Left renal cortex interstitium (tissue), 4 donors: ENCODE measurements at regions not wholly inside any gene's neighbourhood (a gene's known extent, or its start where the extent isn't known, plus 50 kb on each side); places are given as distances from the start of the nearest gene placed in this dataset.
"Not testable (repeated sequence)": the region's sequence is repeated elsewhere in the genome, so short reads cannot be mapped to it uniquely, and the experiment has no call there.

Source experiments
- DNase-seq, 4 donors: peaks; one replicate each; pipeline ENCODE4 v3.0.0-alpha.2; 2013; ENCODE audit warnings: low read depth in 4 of 4, low spot score in 2 of 4, missing footprints in 1 of 4

GRCh38 chr15:91356083-91356482 lies 256.0 kb downstream of the SV2B start:
- DNase-seq = no peak

DNA sequence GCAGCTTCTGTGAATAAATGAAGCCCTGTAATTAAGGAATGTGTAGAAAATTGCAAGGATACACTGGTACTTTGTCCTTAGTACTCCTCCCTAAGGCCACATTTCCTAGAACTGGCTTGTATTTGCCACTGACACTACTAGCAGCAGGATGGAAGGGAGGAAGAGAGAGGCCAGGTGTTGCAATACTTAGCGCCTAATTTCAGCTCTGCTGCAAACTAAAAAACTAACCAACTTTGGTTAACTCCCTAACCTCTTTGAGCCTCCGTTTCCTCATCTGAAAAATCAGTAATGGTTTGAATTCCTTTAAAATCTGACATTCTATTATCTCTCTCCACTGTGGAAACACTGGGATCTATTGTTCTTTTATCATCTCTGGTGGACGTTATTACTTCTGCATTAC lies 257.0 kb downstream of the SV2B start:
- no peak for DNase-seq

GRCh38 chr15:91357486-91357885 lies 257.4 kb downstream of the SV2B start:
- DNase-seq = no peak

- no peak for DNase-seq
These were observed 258.3 kb downstream of the SV2B start for GRCh38 chr15:91358405-91358804.

DNA sequence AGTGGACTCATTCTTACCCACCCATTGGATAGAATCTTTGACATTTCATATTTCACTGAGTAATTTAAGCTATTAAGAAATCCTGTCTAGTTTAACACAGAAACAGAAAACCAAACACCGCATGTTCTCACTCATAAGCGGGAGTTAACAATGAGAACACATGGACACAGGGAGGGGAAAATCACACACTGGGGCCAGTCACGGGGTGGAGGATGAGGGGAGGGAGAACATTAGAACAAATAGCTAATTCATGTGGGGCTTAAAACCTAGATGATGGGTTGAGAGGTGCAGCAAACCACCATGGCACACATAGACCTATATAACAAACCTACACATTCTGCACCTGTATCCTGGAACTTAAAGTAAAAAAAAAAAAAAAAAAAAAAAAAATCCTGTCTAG lies 261.6 kb downstream of the SV2B start:
- not testable (repeated sequence) for DNase-seq

GRCh38 chr15:91366111-91366510 lies 266.1 kb downstream of the SV2B start:
- no peak for DNase-seq

- DNase-seq = no peak
These were observed 268.6 kb downstream of the SV2B start for GRCh38 chr15:91368611-91369010.

- no peak for DNase-seq
These were observed 269.8 kb downstream of the SV2B start for GRCh38 chr15:91369823-91370222.

DNA sequence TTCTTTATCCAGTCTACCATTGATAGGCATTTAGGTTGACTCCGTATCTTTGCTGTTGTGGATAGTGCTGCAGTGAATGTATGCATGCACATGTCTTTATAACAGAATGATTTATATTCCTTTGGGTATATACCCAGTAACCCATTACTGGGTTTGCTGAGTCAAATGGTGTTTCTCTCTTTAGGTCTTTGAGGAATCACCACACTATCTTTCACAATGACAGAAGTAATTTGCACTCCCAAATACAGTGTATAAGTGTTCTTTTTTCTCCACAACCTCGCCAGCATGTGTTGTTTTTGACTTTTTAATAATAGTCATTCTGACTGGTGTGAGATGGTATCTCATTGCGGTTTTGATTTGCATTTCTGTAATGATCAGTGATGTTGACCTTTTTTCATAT lies 271.3 kb downstream of the SV2B start:
- DNase-seq = not testable (repeated sequence)

DNA sequence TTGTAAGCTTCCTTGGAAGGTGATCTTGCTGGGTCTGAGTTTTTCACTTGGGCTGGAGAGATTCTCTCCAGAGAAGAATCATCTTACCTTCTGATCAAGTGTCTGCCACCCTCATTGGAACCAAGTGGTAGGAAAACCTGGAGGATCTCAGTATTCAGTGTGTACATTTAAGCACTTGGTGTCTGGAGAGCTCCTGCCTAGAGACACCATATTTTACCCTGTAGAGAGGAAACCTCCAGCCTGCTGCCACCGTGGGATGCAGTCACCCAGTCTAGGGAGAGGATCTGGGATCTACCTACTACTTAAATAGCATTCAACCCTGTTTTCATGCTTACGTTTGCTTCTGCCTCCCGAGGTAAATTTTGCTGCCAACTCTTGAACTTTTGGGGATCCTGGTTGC lies 274.3 kb downstream of the SV2B start:
- DNase-seq = no peak

DNA sequence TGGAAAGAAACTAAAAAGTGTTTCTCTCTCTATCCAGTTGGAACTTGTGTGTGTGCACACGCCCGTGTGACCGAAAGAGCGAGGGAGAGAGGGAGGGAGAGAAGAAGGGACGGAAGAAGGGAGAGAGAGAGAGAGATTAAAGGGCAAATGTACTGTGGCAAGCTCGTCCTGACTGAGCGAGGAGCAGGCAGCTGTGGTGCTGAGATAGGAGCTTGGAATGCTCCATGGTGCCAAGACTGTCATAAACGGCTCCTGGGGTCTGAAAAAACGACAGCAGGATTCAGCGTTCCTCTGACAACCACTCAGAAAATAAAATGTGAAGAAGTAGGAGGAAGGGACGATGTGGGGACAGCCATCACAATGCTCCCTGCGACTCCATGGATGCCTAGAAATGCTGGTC lies 276.0 kb downstream of the SV2B start:
- no peak for DNase-seq

DNA sequence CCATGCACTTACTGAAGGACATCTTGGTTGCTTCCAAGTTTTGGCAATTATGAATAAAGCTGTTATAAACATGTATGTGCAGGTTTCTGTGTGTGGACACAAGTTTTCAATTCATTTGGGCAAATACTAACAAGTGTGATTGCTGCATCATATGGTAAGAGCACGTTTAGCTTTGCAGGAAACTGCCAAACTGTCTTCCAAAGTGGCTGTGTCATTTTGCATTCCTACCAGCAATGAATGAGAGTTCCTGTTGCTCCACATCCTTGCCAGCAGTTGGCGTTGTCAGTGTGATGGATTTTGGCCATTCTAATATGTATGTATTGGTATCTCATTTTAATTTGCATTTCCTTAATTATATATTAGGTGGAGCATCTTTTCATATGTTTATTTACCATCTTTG lies 280.1 kb downstream of the SV2B start:
- DNase-seq = no peak

DNA sequence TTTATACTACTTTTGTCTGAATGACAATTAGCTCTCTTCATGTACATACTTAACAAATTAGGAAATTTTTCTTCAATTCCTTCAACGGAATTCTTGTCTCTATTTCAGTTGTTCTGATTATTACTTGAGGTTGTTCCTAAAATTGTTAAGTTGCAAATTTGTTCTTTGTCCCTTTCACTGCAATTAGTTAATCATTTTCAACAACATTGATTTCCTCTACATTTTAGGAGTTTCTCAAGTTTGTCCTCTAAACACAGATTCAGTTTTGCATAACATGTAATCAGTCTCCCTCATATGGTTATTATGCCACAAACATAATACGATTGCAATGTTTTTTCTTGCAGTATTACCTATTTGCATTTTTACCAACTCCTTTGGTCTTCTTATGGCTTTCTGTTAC lies 283.5 kb downstream of the SV2B start:
- DNase-seq = no peak

GRCh38 chr15:91384189-91384730 lies 284.2 kb downstream of the SV2B start:
- DNase-seq = no peak

GRCh38 chr15:91385311-91385710 lies 285.3 kb downstream of the SV2B start:
- no peak for DNase-seq

- no peak for DNase-seq
These were observed 293.1 kb downstream of the SV2B start for GRCh38 chr15:91393186-91393585.

- DNase-seq = no peak
These were observed 300.4 kb downstream of the SV2B start for GRCh38 chr15:91400481-91400880.

GRCh38 chr15:91407269-91407889 lies 307.3 kb downstream of the SV2B start:
- DNase-seq = no peak

GRCh38 chr15:91408476-91409076 lies 308.5 kb downstream of the SV2B start:
- no peak for DNase-seq

GRCh38 chr15:91409387-91409786 lies 309.3 kb downstream of the SV2B start:
- no peak for DNase-seq

DNA sequence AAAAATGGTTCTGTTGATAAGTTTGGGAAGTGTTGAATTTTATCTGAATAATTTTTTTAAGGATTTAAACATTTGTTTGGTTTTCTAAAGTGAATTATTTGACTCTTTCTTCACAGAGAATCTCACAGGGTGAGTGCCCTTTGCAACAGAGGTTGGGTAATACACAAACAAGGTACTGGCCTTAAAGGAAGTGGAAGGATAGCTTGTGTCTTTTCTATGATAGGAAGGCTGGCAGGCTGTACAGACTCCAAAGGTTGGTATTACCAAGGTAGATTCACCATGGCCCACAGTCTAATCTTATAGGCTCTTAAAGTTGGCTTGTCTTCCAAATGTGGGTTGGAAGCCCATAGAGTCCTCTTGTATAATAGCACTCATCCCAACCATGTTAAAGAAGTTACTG lies 311.5 kb downstream of the SV2B start:
- no peak for DNase-seq

DNA sequence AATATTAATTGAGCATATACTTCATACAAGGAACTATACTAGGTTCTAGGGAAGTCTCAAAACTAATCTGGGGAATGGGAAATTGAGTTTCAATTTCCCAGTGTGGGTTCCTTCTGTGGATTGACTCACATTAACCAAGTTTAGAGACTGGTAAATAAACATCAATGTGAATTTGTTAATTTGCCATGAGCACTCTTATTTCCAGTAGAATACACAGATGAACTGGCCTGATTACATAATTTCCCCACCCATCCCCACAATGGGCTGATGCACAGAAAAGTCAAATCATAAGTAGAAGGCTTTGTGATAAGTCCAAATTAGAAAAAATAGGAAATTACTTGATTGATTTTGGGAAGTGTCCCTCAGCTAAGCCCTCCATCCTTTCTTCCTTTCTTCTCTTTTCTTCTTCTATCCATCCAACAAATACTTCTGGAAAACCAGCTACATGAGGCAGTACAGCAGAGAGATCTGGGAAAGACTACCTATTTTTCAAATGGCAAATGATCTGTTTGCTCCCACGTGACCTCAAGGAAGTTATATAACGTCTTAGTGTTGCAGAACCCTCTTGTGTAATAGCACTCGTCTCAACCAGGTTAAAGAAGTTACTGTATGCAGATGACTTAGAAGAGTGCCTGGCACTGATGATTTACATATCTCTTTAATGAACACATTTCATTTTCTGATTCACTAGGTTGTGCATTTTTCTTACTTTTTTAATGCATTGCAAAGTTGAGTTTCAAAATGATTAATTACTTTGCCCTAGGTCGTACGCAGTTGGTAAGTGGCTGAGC lies 312.3 kb downstream of the SV2B start:
- DNase-seq = no peak
